ENCODE measurements at regions not wholly inside any gene's neighbourhood (a gene's known extent, or its start where the extent isn't known, plus 50 kb on each side); places are given as distances from the start of the nearest gene placed in this dataset.

DNA sequence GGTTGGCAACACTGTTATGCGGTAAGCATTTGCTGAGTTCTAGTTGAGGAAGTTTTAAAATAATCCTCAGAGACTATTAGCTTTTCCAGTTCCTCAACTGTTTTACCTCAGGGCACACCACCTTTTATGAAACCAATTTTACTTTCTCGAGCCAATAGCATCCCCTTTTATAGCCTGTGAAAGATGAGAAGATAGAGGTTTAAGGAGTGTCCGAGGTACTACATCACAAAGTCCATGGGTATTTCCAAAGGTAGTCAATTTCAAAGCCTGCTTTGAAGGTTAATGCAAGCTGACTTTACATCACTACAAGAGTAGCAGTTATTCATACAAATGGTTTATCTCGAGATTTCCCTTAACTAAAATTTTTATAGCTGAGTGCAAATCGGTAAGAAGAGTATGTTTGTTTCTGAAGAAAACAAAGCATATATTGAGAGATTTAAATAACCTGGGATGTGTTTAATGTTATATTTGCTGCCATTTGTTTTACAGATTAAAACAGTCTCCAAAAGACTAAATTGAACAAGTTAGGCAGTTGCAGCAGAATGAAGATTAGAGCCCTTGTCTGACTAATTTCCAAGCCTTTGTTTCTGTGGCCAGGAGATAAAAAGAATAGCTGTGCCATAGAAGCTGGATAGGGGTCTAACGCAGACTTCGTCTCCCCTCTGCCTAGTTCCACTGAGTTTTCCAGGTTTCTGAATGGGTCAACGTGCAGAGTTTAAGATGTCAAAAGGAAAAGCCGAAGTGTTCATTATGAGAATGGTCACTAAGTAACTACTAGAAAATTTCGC lies 74.7 kb upstream of the TRPC4 start:
- peak overlapping the region; percentile 44 for H3K27ac ChIP-seq
- no peak for TF ChIP-seq CTCF (conservative IDR thresholded peaks at IDR 0.05)

- TF ChIP-seq CTCF (conservative IDR thresholded peaks at IDR 0.05) = no peak
- H3K27ac ChIP-seq = no peak overlapping the region
These were observed 73.4 kb upstream of the TRPC4 start for GRCh38 chr13:37942929-37943328.

DNA sequence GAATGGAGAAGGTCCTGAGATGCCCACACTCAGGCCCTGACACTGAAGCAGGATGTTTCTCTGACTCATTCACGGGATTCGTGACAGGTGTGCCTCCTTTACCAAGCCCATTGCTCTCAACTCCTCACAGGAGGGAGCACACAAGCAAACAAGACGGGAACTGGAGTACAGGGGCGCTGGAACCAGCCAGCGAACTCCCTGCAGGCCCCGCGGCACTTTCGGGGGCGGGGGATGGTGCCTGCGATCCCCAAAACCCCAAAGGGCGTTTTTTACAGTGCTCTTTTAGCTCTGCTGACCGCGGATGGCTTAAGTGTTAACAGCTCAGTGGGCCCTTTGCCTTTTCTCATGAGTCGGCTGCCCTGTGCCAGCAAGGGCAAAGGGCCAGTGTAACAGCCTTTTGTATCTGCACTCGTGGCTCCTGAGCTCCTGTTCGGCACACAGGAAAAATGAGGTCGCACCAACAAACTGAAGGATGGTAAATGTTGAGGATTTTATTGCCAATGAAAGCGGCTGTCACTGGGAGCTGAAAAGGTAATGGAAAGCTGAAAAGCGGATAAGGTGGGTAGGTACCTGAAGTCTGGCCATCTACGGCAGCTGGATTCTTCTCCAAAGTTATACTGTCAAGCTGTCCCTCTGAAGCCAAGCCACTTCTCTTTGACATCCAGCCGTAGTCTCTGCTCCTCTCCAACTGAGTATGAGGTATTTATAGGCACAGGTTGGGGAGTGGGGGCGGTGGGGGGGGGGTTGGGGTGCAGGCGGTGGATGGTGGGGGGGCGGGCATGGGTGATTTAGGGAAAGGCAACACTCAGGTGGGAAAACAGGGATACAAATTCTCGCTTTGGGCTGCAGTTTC lies 65.0 kb upstream of the TRPC4 start:
- H3K27ac ChIP-seq = no peak overlapping the region
- no peak for TF ChIP-seq CTCF (conservative IDR thresholded peaks at IDR 0.05)

GRCh38 chr13:37929308-37929707 lies 59.7 kb upstream of the TRPC4 start:
- no peak overlapping the region for H3K27ac ChIP-seq
- TF ChIP-seq CTCF (conservative IDR thresholded peaks at IDR 0.05) = no peak

GRCh38 chr13:37927561-37927960 lies 58.0 kb upstream of the TRPC4 start:
- no peak overlapping the region for H3K27ac ChIP-seq
- no peak for TF ChIP-seq CTCF (conservative IDR thresholded peaks at IDR 0.05)

DNA sequence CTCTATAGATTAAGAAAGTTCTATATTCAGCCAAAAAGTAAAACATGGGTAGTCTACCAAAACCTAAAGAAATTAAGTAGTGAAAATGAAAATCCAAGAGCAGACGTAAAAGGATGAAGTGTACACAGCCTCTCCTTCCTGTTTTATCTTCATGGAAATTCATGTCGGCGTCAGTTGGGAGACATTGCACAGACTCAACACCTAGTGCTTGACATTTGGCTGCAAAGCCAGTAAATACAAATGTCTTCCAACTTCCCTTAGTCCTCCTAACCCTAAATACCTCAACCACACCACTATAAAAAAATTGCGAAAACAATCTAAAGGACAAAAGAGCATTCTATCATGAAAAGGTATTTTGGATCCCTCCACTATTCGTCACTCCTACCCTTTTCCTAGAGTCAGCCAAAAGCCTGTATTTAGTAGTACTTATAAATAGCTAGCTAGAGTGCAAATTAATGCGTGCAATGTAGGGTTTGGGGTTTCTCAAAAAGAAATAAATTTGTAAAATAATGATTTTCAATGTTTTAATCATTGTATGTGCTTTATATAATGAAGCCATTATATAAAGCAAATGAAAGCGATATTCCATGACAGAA lies 56.4 kb upstream of the TRPC4 start:
- no peak overlapping the region for H3K27ac ChIP-seq
- TF ChIP-seq CTCF (conservative IDR thresholded peaks at IDR 0.05) = no peak

DNA sequence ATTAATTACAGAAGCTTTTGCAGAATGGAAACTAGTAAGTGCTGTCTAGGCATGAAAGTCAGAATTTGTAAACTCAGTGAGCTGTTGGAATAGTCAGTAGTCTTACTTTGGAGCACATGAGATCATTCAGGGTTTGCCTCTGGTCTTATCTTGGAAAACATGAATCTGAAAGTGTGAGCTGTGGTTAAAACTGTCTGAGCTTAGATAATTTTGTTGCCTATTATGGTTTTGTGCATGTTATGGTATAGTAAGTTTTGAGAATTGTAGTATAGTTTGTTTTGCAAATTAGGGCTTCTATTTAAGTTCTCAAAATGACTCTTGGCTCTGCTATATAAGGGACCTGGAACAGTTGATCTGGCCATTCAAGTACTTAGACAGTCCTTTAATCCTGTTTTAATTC lies 53.7 kb upstream of the TRPC4 start:
- TF ChIP-seq CTCF (conservative IDR thresholded peaks at IDR 0.05) = no peak
- H3K27ac ChIP-seq = no peak overlapping the region
